ENCODE measurements at regions not wholly inside any gene's neighbourhood (a gene's known extent, or its start where the extent isn't known, plus 50 kb on each side); places are given as distances from the start of the nearest gene placed in this dataset.

DNA sequence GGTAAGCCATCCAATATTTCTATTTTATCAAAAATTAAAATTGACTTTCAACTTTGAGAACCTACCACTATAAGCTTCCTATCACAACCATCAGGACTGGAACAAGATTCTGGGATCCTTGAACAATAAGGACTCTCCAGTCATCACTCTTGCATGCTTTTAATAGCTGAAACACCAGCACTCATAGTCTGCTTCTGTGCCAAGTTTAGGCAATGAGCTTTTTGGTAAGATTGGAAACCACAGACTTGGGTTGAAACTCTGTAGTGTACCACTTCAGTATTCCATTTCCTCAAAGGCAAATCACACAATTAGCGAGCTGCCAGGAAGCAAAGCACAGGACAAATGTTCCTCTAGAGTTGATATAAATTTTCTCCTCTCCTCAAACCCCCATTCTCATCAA, 1065.8 kb upstream of the SLC39A10 start:
- DNase-seq (ENCODE audit: low read depth, low spot score), result no peak
- Histone ChIP-seq H3K4me1 (ENCODE audit: control insufficient read depth in 1 of 2, insufficient read depth in 2 of 2, low read length in 2 of 2) (no peaks in the 10 kb centered on the region), H3K79me2 (ENCODE audit: insufficient read depth, low read length) (no peaks in the 10 kb centered on the region), H3K9me3 (ENCODE audit: control insufficient read depth in 1 of 2, insufficient read depth in 1 of 2, low read depth in 1 of 2, low read length in 2 of 2) (no peaks in the 10 kb centered on the region), H3K9me2 (ENCODE audit: insufficient read depth) (no peaks in the 10 kb centered on the region), H2AFZ (ENCODE audit: low read depth, low read length, poor library complexity, severe bottlenecking) (no peak overlapping the region), H3K9ac (ENCODE audit: low read length) (no peak overlapping the region), H3K4me3 (replicated peaks in 1 of 2; ENCODE audit: low read depth in 1 of 2, low read length in 2 of 2) (no peak overlapping the region), H3K27ac (ENCODE audit: low read depth, low read length) (no peak overlapping the region), H3K4me2 (ENCODE audit: low read length) (no peak overlapping the region), H3K27me3 (ENCODE audit: insufficient read depth, low read length) (no peaks in the 10 kb centered on the region), H3K36me3 (ENCODE audit: control insufficient read depth in 1 of 2, insufficient read depth in 2 of 2, low read length in 2 of 2) (no peaks in the 10 kb centered on the region), H4K20me1 (ENCODE audit: insufficient read depth) (no peaks in the 10 kb centered on the region)
- ChIA-PET CTCF (no interaction called here), POLR2A (no interaction called here), RAD21 (ENCODE audit: low non-redundant PET in 1 of 2, low total read pairs in 2 of 2, uncharacterized antibody in 2 of 2, unreplicated experiment in 2 of 2) (no interaction called here)
- intact Hi-C loops (cut with micrococcal nuclease), result no loop called here
- no TSS peak for BruUV-seq (replicated peaks)
- no peak for ATAC-seq
- TF ChIP-seq YY1 (IDR thresholded peaks at IDR 0.05; ENCODE audit: extremely low read depth, insufficient replicate concordance, low read depth, low read length) (no peak), CBX3 (IDR thresholded peaks at IDR 0.05; ENCODE audit: low read depth) (no peak), ELF1 (IDR thresholded peaks at IDR 0.05; ENCODE audit: borderline replicate concordance, low read depth) (no peak), ZFX (IDR thresholded peaks at IDR 0.05) (no peak), POLR2AphosphoS5 (IDR thresholded peaks at IDR 0.05; ENCODE audit: low read depth, low read length) (no peak), POLR2A (IDR thresholded peaks at IDR 0.05; ENCODE audit: borderline replicate concordance, extremely low read depth, insufficient read depth, insufficient read length) (no peak), SRF (IDR thresholded peaks at IDR 0.05; ENCODE audit: low read depth) (no peak), RAD21 (IDR thresholded peaks at IDR 0.05; ENCODE audit: low read depth) (no peak)
- TF ChIP-seq, protein P1, sequence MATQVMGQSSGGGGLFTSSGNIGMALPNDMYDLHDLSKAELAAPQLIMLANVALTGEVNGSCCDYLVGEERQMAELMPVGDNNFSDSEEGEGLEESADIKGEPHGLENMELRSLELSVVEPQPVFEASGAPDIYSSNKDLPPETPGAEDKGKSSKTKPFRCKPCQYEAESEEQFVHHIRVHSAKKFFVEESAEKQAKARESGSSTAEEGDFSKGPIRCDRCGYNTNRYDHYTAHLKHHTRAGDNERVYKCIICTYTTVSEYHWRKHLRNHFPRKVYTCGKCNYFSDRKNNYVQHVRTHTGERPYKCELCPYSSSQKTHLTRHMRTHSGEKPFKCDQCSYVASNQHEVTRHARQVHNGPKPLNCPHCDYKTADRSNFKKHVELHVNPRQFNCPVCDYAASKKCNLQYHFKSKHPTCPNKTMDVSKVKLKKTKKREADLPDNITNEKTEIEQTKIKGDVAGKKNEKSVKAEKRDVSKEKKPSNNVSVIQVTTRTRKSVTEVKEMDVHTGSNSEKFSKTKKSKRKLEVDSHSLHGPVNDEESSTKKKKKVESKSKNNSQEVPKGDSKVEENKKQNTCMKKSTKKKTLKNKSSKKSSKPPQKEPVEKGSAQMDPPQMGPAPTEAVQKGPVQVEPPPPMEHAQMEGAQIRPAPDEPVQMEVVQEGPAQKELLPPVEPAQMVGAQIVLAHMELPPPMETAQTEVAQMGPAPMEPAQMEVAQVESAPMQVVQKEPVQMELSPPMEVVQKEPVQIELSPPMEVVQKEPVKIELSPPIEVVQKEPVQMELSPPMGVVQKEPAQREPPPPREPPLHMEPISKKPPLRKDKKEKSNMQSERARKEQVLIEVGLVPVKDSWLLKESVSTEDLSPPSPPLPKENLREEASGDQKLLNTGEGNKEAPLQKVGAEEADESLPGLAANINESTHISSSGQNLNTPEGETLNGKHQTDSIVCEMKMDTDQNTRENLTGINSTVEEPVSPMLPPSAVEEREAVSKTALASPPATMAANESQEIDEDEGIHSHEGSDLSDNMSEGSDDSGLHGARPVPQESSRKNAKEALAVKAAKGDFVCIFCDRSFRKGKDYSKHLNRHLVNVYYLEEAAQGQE (IDR thresholded peaks at IDR 0.05; ENCODE audit: low read depth), result no peak
- TF ChIP-seq, protein P2, sequence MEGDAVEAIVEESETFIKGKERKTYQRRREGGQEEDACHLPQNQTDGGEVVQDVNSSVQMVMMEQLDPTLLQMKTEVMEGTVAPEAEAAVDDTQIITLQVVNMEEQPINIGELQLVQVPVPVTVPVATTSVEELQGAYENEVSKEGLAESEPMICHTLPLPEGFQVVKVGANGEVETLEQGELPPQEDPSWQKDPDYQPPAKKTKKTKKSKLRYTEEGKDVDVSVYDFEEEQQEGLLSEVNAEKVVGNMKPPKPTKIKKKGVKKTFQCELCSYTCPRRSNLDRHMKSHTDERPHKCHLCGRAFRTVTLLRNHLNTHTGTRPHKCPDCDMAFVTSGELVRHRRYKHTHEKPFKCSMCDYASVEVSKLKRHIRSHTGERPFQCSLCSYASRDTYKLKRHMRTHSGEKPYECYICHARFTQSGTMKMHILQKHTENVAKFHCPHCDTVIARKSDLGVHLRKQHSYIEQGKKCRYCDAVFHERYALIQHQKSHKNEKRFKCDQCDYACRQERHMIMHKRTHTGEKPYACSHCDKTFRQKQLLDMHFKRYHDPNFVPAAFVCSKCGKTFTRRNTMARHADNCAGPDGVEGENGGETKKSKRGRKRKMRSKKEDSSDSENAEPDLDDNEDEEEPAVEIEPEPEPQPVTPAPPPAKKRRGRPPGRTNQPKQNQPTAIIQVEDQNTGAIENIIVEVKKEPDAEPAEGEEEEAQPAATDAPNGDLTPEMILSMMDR (IDR thresholded peaks at IDR 0.05 in 2 of 3, conservative IDR thresholded peaks at IDR 0.05 in 1 of 3; ENCODE audit: borderline replicate concordance in 1 of 3, insufficient read depth in 1 of 3, low read depth in 2 of 3, low read length in 2 of 3), result no peak

Data from HCT116 (cell line).